NCI-H2196 (cell line): ENCODE measurements at regions not wholly inside any gene's neighbourhood (a gene's known extent, or its start where the extent isn't known, plus 50 kb on each side); places are given as distances from the start of the nearest gene placed in this dataset.
"Not testable (repeated sequence)": the region's sequence is repeated elsewhere in the genome, so short reads cannot be mapped to it uniquely, and the experiment has no call there.

Experiments used
- DNase-seq: peaks from one replicate; lab custom pipeline; 2025; ENCODE audit not compliant: unreplicated experiment; lab: John Stamatoyannopoulos, UW

DNA sequence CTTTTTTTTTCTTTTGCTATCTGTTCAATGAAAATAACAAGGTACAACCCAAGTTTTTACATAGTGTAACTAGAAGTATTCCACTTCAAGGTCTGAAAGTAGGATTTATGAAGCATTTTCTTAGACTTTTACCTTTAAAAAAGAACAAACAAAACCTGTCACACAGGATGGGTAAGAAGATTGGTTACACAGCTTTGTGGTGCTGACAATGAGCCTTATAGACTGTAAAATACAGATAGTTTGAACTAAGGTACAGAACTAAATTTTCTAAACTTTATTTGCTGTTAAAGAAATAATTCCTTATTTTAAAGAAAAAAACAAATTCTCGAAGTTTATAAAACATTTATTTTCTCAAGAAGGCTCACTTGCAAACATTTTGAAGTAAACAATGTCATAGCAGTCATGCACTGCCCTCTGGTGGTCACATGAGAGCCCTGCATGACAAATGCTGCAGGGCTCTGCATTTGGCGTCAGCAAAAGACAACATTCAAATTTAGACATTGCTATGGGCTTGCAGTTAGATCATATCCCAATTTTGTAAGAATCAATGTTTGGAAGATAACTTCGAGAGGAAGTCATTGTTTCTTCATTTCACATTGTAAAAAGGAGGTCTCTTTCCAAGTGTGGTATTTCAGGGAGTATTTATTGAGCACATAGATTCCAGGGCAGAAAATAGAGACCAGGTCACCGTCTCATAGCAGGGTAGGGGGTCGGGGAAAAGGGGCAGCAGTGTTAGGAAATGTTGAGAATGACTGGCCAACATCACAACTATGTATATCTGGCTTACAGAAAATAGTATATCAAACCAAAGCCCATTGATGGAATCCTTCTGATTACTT, 115.3 kb upstream of the FMN2 start:
- DNase-seq: peak; percentile 6

DNA sequence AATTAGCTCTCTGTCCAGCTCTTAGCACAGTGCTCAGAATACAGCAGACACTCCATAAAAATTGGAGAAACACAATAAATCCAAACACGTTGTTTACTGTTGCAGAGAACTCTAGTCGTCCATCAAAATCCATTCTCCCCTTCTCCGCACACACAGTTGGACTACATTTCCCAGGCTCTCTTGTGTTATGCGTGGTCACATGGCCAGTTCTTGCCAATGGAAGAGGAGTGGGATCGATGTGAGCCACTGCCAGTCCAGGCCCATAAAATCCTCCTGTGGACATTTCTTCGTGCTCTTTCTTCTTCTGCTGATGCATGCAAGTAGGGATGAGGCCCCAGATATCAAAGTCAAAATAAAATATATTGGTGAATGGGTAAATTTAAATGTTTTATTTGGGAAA, 114.3 kb upstream of the FMN2 start:
- DNase-seq: no peak

DNA sequence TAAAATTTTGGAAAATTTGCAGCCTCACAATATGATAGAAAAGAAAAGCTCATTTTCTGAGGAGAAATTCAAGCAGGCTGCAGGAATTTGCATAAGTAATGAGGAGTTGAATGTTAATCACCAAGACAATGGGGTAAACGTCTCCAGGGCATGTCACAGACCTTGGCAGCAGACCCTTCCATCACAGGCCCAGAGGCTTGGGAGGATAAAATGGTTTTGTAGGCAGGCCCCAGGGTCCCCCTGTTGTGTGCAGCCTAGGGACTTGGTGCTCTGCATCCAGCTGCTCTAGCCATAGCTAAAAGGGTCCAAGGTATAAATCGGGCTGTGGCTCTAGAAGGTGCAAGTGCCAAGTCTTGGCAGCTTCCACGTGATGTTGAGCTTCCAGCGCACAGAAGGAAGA, 112.2 kb upstream of the FMN2 start:
- no peak for DNase-seq

DNA sequence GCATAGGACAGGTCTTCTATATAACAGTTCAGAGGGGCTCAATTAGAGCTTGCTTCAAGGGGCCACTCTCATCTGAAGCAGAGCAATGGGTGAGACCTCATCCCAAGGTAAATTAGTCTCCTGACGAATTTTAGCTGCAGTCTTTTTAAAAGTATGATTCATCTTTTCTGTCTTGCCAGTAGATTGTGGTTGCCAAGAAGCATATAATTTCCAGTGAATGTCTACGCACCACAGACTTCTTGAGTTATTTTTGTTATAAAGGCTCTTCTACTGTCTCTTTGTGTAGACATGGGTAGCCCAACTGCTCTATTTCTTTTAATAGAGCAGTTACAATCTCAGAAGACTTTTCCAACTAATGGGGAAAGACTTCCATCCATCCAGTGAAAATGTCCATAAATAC, 108.9 kb upstream of the FMN2 start:
- DNase-seq: no peak

DNA sequence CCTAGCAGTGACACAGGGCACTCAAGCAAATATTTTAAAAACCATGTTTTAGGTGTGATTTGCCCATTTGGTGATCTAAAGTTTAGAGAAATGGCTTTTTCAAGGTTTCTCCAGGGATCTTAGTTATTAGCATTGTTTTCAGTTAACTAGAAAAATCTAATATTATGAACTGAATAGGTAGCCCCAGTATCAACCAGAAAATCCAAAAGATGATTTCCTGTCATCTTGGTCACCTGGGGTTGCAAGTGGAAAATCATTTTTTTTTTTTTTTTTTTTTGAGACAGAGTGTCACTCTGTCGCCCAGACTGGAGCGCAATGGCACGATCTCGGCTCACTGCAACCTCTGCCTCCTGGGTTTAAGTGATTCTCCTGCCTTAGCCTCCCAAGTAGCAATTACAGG, 106.6 kb upstream of the FMN2 start:
- DNase-seq: no peak

DNA sequence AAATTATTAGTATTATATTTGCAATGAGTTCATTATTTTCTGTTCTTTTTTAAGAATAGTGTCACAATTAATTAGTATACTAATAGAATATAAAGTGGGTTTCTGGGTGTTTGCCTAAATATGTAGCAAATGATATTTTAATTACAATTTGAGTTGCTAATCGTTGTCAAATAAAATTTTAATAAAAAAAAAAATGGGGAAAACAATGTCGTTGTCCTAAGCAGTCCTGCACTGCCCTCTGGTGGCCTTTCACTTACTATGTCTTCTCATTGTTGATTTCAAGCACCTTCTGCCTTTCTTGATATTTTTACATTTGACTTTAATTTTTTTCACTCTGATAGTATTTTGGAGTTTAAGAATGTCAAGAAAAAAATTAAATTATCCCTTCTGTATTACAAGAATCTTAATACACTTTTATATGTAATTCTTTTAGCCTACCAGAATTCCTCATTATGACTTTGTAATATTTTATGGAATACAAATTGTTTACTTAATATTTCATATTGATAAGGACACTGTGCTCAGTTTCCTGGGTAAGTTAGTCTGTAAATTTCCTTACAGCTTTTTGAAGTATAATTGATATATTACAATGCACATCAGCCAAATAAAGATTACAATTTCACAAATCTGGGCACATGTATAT, 104.5 kb upstream of the FMN2 start:
- DNase-seq: peak; percentile 2

DNA sequence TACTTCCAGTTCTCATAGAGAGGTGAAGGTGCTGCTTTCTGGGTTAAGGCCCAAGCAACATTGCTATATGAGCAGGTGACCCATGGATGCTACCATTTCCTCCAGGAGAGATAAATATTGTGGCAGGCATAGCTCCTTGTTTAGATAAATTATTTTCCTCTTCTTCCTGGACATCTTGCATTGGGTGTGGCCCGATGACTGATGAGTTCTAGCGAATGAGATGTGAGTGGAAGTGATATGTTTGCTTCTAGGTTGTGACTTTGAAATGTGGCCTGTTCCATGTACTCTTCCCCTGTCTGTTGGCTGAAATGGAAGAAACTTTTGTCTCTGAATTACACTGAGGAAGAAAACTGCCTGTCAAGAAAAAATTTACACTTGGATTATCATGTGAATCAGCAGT, 101.7 kb upstream of the FMN2 start:
- DNase-seq: no peak

DNA sequence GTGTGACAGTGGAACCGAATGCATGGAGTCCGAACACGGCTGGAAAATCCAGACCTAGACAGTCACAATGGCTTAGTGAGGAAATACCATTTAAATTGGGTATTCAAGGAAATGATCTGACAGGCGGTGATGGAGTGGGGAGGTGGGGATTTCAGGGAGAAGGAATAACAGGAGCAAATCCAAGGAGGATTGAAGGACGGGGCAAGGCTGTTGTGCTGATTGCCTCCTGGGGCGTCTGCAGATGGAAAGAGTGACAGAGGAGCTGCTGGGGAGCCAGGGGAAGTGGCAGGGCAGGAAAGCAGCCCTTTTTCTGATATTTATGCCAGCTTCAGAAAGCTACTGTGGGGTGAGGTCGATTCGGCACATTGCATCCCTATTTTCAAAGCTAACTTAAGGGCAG, 99.1 kb upstream of the FMN2 start:
- DNase-seq: not testable (repeated sequence)

DNA sequence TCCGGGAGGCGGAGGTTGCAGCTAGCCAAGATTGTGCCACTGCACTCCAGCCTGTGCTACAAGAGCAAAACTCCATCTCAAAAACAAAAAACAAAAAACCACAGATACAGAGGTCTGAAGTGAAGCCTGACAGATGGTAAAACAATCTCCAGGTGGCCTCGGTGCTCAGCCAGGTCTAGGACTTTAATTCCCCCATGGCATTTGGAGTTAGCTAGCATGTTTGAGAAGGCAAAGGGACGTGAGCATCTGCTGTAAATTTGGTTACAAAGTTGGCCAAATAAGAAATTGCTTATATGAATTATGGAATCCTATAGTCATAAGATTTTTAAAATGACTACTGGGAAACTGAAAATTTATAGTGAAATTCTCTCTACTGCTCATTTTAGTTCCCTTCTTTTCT, 98.3 kb upstream of the FMN2 start:
- DNase-seq: no peak

DNA sequence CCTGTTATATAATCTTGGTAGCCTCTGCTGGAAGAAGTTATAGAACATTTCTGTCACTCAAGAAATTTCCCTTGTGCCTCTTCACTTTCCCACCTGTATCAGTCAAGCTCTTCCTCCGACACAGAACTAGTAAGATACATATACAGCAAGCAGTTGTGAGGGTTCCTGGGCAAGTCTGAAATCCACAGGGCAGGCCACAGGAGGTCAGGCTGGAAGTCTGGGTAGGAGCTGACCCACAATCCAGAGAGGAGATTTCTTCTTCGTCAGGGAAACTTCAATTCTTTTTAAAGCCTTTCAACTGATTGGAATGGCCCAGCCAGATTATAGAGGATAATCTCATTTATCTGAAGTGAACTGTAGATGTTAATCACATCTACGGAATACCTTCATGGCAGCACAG, 96.4 kb upstream of the FMN2 start:
- no peak for DNase-seq

DNA sequence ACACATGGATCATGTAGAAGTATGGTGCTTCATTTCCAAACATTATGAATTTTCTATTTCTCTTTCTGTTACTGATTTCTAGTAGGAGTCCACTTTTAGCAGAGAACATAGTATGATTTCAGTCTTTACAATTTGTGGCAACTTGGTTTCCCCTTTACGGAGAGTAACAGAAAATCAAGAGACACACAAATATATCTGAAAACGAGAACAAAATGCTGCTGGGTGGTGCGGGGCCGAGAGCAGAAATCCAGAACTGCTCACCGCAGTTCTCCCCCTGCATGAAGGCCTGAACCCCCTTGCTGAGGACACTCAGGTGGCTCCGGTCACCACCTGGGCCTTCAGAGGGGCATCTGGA, 94.5 kb upstream of the FMN2 start:
- DNase-seq: no peak

DNA sequence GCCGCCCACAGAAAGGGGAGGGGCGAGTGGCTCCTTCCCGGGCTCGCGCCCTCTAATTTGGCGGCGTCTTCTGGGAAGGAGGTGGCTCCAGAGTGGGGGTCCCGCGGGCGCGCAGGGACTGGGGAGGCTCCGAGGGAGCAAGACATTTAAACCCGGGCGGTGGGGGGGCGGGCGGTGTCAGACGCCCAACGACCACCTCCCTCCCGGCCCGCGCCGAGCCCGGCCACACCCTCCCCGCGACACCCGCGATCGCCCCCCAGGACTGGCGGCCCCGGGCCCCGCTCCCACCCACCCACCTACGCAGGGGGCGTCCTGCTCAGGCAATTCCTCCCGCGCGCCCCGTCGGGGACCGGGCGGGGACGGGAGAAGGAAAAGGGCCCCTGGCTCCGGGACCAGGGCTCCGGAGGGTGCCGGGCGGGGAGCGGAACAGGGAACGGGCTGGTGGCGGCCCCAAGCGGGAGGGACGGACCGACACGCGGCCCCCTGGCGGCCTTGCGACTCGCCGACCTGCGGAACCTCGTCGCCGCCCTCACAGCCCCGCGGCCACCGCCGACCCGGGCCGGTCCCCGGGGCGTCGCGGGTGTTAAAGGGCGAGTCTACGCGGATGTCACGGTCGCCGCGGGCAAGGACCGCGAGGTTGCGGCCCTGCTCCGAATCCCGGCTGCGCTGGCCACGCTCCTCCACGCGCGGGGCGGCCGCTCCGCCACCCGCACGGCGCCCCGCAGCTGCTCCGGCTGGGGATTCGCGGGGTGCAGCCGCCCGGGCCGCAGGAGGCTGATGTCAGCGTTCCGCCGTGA, 94.0 kb upstream of the FMN2 start:
- no peak for DNase-seq

DNA sequence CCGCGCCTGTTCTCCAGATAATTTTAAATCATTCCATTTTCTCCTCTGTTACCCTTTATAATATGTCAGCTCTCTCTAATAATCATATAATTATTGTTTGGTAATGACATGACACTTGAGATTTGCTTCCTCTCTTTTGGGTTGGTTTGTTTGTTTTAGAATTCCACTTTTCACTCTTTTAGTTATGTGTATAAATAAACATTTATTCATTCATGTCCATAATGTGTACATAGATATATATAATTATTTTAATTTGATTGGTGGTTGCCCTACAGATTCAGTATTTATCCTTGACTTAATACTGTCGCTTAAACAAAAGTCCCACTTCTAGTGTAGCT, 93.4 kb upstream of the FMN2 start:
- DNase-seq: no peak

DNA sequence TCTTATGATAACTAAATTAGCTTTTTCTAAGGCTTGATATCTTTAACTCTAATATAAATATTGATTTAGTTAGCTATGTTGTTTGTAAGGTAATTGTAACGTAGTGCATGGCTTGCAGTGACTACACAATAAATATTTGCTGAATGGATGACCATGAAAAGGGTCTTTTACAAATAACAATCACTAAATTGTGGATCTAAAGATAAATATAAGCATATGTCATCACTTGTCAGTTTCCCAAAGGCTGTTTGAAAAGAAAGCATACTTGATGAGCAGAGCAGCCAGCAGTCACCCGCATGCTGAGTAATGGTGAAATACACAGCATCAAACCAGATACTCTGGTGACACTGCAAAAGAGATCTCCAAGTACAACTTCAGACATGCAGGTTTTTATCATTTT, 92.5 kb upstream of the FMN2 start:
- no peak for DNase-seq

DNA sequence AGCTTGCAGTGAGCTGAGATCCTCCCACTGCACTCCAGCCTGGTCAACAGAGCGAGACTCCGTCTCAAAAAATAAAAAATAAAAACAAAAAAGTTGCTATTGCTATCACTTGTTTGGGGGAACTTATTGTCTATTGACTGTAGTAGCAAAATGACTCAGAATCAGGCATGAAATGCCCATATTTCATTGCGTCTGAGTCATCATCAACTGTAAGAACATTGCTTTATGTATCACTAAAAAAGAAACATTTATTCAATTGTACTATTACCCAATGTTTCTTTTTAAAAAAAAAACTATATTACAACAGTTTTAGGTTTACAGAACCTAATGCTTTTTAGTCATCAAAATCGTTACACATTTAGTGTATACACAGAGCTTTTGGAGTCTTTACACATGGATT, 91.0 kb upstream of the FMN2 start:
- no peak for DNase-seq

DNA sequence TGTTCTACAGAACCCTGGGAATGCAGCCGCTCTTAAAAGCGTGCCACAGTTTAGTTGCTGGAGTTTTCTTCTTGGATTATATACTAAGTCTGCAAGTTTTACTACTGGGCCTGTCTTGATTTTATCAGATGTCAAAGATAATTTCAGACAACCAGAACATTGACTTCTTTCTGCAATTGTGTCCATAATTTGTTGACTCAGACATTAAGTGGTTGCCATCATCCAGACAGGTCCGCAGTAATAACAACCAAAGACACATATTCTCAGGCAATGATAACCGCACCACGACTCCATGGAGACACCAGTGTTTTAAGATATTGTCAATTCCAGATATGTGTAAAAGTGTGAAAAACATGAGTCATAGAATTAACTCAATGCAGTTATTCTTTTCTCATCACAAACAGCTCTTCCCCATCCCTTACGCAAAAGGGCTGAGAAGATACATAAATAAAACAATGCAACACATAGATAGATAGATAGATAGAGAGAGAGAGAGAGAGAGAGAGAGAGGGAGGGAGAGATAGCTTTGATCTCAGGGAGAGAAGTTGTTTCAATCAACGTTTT, 90.4 kb upstream of the FMN2 start:
- no peak for DNase-seq

DNA sequence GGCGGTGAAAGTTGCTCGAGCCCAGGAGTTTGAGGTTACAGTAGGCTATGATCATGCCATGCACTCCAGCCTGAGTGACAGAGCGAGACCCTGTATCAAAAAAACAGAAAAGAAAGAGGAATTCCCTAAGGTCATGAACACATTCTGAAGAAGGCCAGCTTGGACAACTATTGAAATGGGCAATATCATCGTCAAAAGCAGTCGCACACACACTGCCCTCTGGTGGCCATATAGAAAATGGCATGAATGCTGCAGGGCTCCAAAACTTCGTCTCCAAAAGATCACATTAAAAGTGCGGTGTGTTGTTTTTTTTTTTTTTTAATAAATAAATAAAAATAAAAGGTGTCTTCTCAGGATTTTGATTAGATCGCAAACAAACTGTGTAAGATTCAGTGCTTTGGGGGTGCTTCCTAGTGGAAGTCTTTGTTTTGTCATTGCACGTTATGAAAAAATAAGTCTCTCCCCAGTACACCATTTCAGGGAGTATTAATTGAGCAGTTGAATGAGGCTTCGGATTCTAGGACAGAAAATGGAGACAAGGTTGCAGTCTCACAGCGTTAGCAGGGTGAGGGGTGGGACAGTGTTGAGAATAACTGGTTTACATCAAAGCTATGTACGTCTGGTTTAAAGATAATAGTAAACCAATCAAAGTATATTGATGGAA, 87.5 kb upstream of the FMN2 start:
- no peak for DNase-seq

DNA sequence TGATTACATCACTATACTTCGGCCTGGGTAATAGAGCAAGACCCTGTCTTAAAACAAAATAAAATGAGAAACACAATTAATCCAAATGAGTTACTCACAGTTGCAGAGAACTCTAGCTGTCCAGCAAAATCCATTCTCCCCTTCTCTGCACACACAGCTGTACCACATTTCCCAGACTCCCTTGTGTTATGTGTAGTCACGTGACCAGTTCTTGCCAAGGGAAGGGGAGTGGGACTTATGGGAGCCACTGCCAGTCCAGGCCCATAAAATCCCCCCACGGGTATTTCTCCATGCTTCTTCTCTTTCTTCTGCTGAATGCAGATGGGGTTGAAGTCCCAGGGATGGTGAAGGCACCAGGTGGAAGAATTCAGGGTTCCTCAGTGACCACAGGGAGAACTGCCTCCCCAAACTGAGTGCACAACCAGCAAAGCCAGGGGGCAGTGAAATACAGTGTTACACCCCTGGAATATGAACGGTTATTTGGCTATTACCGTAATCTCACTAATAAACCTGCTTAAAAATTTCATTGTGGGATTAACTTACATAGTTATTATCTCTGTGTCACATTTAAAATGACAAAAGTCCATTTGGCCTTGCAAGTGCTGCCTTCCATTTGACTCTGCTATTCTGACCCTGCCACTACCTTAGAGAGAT, 85.6 kb upstream of the FMN2 start:
- no peak for DNase-seq

DNA sequence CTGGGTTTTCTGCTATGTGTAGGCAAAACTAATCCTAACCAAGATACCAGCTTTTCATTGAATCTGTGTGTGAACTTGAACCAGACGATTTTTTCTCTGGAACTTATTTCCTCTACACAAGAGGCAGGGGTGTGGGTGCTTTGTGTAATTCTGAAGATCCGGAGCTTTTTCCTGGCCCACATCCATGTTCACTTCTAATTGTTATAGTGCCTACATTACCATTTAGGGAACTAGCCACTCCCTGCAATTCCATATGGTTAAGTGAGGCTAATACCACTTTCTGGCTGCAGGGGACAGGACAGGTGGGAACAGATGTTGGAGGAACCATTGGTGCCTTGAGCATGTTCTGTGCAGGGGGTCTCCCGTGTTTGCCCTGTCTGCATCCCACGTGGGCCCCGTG, 83.4 kb upstream of the FMN2 start:
- no peak for DNase-seq

DNA sequence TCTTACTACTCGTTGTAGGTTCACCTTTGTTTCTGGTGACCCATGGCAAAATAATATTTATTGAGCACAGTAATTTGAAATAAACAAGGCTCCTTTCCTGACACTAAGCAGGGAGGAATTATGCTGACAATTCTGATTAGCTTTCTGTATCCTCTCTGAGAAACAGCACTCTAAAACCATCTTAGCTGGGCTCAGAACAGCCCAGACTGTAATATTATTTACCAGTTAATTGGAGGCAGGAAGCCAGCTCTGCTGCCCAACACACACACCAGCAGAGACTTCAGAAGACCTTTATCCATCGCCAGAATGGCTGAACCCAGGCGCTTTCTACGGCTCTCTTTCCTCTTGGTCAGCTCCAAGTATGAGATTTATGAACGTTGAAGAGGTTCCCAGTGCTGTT, 77.6 kb upstream of the FMN2 start:
- DNase-seq: no peak

DNA sequence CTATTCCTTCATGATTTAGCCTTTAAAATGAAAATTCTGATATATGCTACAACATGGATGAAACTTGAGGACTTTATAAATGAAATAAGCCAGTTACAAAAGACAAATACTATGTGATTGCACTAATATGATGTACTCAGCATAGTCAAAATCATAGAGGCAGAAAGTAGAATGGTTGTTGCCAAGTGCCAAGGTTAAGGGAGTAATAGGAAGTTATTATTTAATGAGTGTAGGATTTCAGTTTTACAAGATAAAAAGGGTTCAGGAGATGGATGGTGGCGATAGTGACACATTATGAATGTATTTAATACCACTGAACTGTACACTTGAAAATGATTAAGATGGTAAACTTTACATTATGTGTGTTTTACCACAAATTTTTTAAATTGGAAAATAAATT, 73.1 kb upstream of the FMN2 start:
- no peak for DNase-seq
